Astrocyte (in vitro differentiated cells and primary cell): ENCODE measurements at regions not wholly inside any gene's neighbourhood (a gene's known extent, or its start where the extent isn't known, plus 50 kb on each side); places are given as distances from the start of the nearest gene placed in this dataset.

Experiments used
- DNase-seq: peaks from one replicate; pipeline ENCODE4 v3.0.0-alpha.2; 2010; ENCODE audit warnings: low read depth
- FAIRE-seq: peaks from 2 replicates; lab custom pipeline; 2011; peaks lifted over from hg19 to GRCh38; lab: Jason Lieb, UNC
- H2AFZ ChIP-seq: 2 replicates; pipeline ENCODE4 v1.6.0; 2012; ENCODE audit warnings: low read depth, low read length, inconsistent platforms
- H3K27ac ChIP-seq: 2 replicates; pipeline ENCODE4 v1.5.1; 2011; ENCODE audit warnings: low read depth, low read length, inconsistent platforms
- H3K27me3 ChIP-seq: 2 replicates; pipeline ENCODE4 v1.6.0; 2011; ENCODE audit warnings: low read length, inconsistent platforms; ENCODE audit not compliant: insufficient read depth
- H3K36me3 ChIP-seq: 2 replicates; pipeline ENCODE4 v1.5.1; 2011; ENCODE audit warnings: low read length, inconsistent platforms; ENCODE audit not compliant: insufficient read depth
- H3K4me1 ChIP-seq: 2 replicates; pipeline ENCODE4 v1.5.1; 2011; ENCODE audit warnings: low read length, inconsistent platforms; ENCODE audit not compliant: insufficient read depth
- H3K4me2 ChIP-seq: 2 replicates; pipeline ENCODE4 v1.6.0; 2012; ENCODE audit warnings: low read length, inconsistent platforms
- H3K4me3 ChIP-seq: 2 replicates; pipeline ENCODE4 v1.5.1; 2011; ENCODE audit warnings: low read depth, mild to moderate bottlenecking, low read length, inconsistent platforms; ENCODE audit not compliant: insufficient read depth
- H3K79me2 ChIP-seq: 2 replicates; pipeline ENCODE4 v1.6.0; 2012; ENCODE audit warnings: mild to moderate bottlenecking, low read length, inconsistent platforms; ENCODE audit not compliant: insufficient read depth
- H3K9ac ChIP-seq: 2 replicates; pipeline ENCODE4 v1.6.0; 2012; ENCODE audit warnings: mild to moderate bottlenecking, low read length, inconsistent platforms
- H3K9me3 ChIP-seq: 2 replicates; pipeline ENCODE4 v1.5.1; 2012; ENCODE audit warnings: low read depth, mild to moderate bottlenecking, low read length, inconsistent platforms; ENCODE audit not compliant: insufficient read depth
- H4K20me1 ChIP-seq: 2 replicates; pipeline ENCODE4 v1.6.0; 2012; ENCODE audit warnings: low read length, inconsistent platforms; ENCODE audit not compliant: insufficient read depth
- H3K27ac Mint-ChIP-seq: one replicate; pipeline ENCODE4 v1.8.0; 2021; ENCODE audit warnings: mild to moderate bottlenecking, mixed read lengths; ENCODE audit not compliant: unreplicated experiment
- H3K27me3 Mint-ChIP-seq: one replicate; pipeline ENCODE4 v1.8.0; 2021; ENCODE audit warnings: low read depth, mixed read lengths; ENCODE audit not compliant: unreplicated experiment
- H3K36me3 Mint-ChIP-seq: one replicate; pipeline ENCODE4 v1.8.0; 2021; ENCODE audit warnings: low read depth, mixed read lengths; ENCODE audit not compliant: unreplicated experiment
- H3K4me1 Mint-ChIP-seq: one replicate; pipeline ENCODE4 v1.8.0; 2021; ENCODE audit warnings: low read depth, mixed read lengths; ENCODE audit not compliant: unreplicated experiment
- H3K4me3 Mint-ChIP-seq: one replicate; pipeline ENCODE4 v1.8.0; 2021; ENCODE audit warnings: mild to moderate bottlenecking, moderate library complexity, mixed read lengths; ENCODE audit not compliant: unreplicated experiment
- H3K9me3 Mint-ChIP-seq: one replicate; pipeline ENCODE4 v1.8.0; 2021; ENCODE audit warnings: mild to moderate bottlenecking, mixed read lengths; ENCODE audit not compliant: unreplicated experiment
- EZH2 ChIP-seq: IDR thresholded peaks from 2 replicates; pipeline ENCODE4 v1.6.1; 2012; ENCODE audit warnings: mild to moderate bottlenecking, low read length, inconsistent platforms; ENCODE audit not compliant: insufficient read depth
- TF ChIP-seq, protein P1 (sequence below): IDR thresholded peaks from 2 replicates; pipeline ENCODE4 v1.5.1; 2011; ENCODE audit warnings: low read depth, mild to moderate bottlenecking, inconsistent platforms, low read length, moderate library complexity; ENCODE audit not compliant: insufficient read depth

DNA sequence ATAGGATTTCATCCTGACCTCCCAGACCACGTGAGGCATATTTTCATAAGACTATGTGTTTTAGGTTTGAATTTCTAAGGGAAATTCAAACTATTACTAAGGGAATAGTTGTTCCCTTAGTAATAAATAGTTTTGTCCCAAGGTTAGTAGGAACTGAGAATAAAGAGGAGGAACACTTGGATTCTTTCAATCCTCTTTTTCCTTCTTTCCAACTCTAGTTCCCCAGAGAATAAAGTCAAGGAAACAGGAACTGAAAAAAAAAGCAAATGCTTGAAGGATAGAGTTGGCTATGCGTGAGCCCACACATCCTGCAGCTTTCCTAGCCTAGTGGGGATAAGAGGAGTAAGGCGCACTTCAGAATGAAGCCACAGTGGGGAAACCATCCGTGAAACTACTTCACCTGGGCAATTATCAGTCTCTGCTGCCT lies 312.1 kb upstream of the TGFBR2 start:
- Histone ChIP-seq H4K20me1 (no peaks in the 10 kb centered on the region), H3K9ac (peak overlapping the region; percentile 37), H3K36me3 (no peaks in the 10 kb centered on the region), H3K4me2 (peak overlapping the region; percentile 57), H2AFZ (peak overlapping the region; percentile 8), H3K27ac (peak overlapping the region; percentile 78), H3K4me1 (peaks cover 28% of the 10 kb centered on the region), H3K9me3 (no peaks in the 10 kb centered on the region), H3K4me3 (no peak overlapping the region), H3K79me2 (no peaks in the 10 kb centered on the region), H3K27me3 (no peaks in the 10 kb centered on the region)
- FAIRE-seq (no peak), DNase-seq (peak; percentile 32)
- H3K36me3 Mint-ChIP-seq: no peaks in the 10 kb centered on the region
- peaks cover 33% of the 10 kb centered on the region for H3K4me1 Mint-ChIP-seq
- H3K27me3 Mint-ChIP-seq: no peaks in the 10 kb centered on the region
- TF ChIP-seq EZH2: no peak
- TF ChIP-seq, protein P1, sequence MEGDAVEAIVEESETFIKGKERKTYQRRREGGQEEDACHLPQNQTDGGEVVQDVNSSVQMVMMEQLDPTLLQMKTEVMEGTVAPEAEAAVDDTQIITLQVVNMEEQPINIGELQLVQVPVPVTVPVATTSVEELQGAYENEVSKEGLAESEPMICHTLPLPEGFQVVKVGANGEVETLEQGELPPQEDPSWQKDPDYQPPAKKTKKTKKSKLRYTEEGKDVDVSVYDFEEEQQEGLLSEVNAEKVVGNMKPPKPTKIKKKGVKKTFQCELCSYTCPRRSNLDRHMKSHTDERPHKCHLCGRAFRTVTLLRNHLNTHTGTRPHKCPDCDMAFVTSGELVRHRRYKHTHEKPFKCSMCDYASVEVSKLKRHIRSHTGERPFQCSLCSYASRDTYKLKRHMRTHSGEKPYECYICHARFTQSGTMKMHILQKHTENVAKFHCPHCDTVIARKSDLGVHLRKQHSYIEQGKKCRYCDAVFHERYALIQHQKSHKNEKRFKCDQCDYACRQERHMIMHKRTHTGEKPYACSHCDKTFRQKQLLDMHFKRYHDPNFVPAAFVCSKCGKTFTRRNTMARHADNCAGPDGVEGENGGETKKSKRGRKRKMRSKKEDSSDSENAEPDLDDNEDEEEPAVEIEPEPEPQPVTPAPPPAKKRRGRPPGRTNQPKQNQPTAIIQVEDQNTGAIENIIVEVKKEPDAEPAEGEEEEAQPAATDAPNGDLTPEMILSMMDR: no peak
- no peak overlapping the region for H3K4me3 Mint-ChIP-seq
- peak overlapping the region; percentile 62 for H3K27ac Mint-ChIP-seq
- H3K9me3 Mint-ChIP-seq: peaks cover 1% of the 10 kb centered on the region

DNA sequence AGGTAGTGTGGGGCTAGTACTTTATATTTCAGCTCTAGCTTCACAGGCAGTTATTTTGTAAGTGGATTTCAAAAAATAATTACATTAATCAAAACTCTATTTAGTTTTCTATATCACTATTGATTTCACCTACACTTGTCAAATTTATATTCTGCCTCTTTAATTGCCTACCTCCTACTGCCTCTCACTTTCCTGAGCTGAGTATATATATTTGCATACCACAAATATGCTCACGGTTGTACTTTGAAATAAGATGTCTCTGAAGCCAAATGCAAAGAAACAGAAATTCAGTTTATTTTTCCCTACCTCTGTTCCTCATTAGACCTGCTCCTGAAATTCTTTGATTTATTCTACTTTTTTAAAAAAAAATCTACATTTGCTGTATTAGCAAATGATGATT lies 309.3 kb upstream of the TGFBR2 start:
- H4K20me1 ChIP-seq: no peaks in the 10 kb centered on the region
- no peak overlapping the region for H2AFZ ChIP-seq
- H3K4me3 ChIP-seq: no peak overlapping the region
- H3K36me3 Mint-ChIP-seq: no peaks in the 10 kb centered on the region
- peaks cover 42% of the 10 kb centered on the region for H3K4me1 Mint-ChIP-seq
- H3K36me3 ChIP-seq: no peaks in the 10 kb centered on the region
- no peak overlapping the region for H3K4me3 Mint-ChIP-seq
- FAIRE-seq (no peak), DNase-seq (no peak)
- no peaks in the 10 kb centered on the region for H3K27me3 ChIP-seq
- peaks cover 1% of the 10 kb centered on the region for H3K9me3 Mint-ChIP-seq
- no peak overlapping the region for H3K27ac Mint-ChIP-seq
- no peaks in the 10 kb centered on the region for H3K27me3 Mint-ChIP-seq
- no peak overlapping the region for H3K27ac ChIP-seq
- H3K4me1 ChIP-seq: peaks cover 21% of the 10 kb centered on the region
- no peak for TF ChIP-seq EZH2
- TF ChIP-seq, protein P1: no peak
- no peaks in the 10 kb centered on the region for H3K79me2 ChIP-seq
- no peak overlapping the region for H3K9ac ChIP-seq
- no peak overlapping the region for H3K4me2 ChIP-seq
- H3K9me3 ChIP-seq: no peaks in the 10 kb centered on the region

DNA sequence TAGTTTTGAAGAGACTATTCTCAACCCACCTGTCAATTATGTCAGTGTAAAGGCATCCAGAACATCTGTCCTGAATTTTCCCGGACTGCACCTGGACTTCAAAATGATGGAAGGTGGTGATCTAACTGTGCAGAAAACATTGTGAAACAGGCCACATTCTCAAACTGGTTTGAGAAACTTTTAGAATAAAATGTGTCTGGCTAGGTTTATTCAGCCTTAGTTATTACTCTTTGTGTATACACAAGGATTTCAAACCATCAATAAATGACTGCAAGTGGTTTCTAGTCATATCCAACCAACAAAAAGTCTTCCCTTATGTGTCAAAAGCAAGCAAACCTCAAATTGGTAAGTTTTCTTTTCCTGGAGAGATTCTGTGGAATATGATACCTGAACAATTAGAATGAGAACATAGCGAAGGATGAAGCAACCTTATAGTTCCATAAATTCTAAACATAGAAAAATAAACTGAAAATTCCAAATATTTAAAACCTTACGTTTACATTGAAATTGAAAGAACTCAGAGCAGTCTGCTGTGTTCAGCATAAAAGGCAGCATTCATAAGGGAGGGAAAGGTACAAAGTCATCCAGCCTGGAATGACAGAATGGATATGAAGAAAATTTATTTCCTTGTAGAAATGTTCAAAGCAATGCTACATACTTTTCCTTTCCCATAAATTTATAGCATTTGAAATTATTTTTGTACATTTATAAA lies 306.6 kb upstream of the TGFBR2 start:
- no peaks in the 10 kb centered on the region for H3K79me2 ChIP-seq
- DNase-seq (peak; percentile 58), FAIRE-seq (no peak)
- H2AFZ ChIP-seq: no peak overlapping the region
- H3K27me3 ChIP-seq: no peaks in the 10 kb centered on the region
- Mint-ChIP-seq H3K4me1 (peaks cover 20% of the 10 kb centered on the region), H3K27ac (no peak overlapping the region), H3K36me3 (no peaks in the 10 kb centered on the region), H3K27me3 (no peaks in the 10 kb centered on the region), H3K9me3 (peaks cover 5% of the 10 kb centered on the region), H3K4me3 (no peak overlapping the region)
- H3K36me3 ChIP-seq: no peaks in the 10 kb centered on the region
- H3K9me3 ChIP-seq: no peaks in the 10 kb centered on the region
- H3K4me2 ChIP-seq: no peak overlapping the region
- TF ChIP-seq, protein P1: no peak
- no peak for TF ChIP-seq EZH2
- H3K9ac ChIP-seq: no peak overlapping the region
- H3K27ac ChIP-seq: no peak overlapping the region
- no peaks in the 10 kb centered on the region for H4K20me1 ChIP-seq
- no peaks in the 10 kb centered on the region for H3K4me1 ChIP-seq
- H3K4me3 ChIP-seq: no peak overlapping the region
